ENCODE measurements at regions not wholly inside any gene's neighbourhood (a gene's known extent, or its start where the extent isn't known, plus 50 kb on each side); places are given as distances from the start of the nearest gene placed in this dataset.
"Not testable (repeated sequence)": the region's sequence is repeated elsewhere in the genome, so short reads cannot be mapped to it uniquely, and the experiment has no call there.

DNA sequence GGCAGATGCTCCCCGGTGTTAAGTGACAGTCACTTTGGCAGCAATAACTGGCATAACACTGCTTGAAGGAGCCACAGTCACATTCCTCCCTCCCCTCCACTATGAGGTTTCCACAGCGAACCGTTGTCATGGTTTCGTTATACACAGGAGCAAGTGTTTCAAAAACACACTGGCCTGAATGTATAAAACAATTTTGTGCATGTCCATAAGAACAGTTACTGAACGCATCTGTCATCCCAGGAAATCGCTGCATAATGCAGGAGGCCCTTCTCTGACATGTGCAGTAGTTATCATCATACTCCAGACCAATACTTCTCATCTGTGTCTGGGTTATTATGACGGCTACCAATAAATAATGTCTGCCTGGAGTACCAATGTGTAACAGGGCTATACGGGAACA is 444.4 kb downstream of the TMEM121 start:
- not testable (repeated sequence) for TF ChIP-seq CTCF (IDR thresholded peaks at IDR 0.05); POLR2AphosphoS5 (IDR thresholded peaks at IDR 0.05; ENCODE audit: insufficient read depth in 1 of 2, low read depth in 1 of 2); POLR2A (IDR thresholded peaks at IDR 0.05)
